Smooth muscle cell (in vitro differentiated cells): ENCODE measurements at regions not wholly inside any gene's neighbourhood (a gene's known extent, or its start where the extent isn't known, plus 50 kb on each side); places are given as distances from the start of the nearest gene placed in this dataset.
"Not testable (repeated sequence)": the region's sequence is repeated elsewhere in the genome, so short reads cannot be mapped to it uniquely, and the experiment has no call there.

ENCODE experiments used
- DNase-seq: peaks from one replicate; lab custom pipeline; 2025; ENCODE audit not compliant: unreplicated experiment; lab: John Stamatoyannopoulos, UW
- H2AFZ ChIP-seq: fragments of 200-600 bp; sonication (generic); 2 replicates; pipeline ENCODE4 v1.6.0; 2016; ENCODE audit warnings: antibody characterized with exemption, low read depth, mild to moderate bottlenecking
- H3F3A ChIP-seq: fragments of 200-600 bp; sonication (generic); 2 replicates; pipeline ENCODE4 v1.6.0; 2017; ENCODE audit warnings: antibody characterized with exemption, low read depth
- H3K27ac ChIP-seq: fragments of 200-600 bp; sonication (generic); 2 replicates; pipeline ENCODE4 v1.5.1; 2016; ENCODE audit warnings: low read depth, mild to moderate bottlenecking
- H3K27me3 ChIP-seq: fragments of 200-600 bp; sonication (generic); 2 replicates; pipeline ENCODE4 v1.6.1; 2016; ENCODE audit warnings: low read depth, mild to moderate bottlenecking
- H3K36me3 ChIP-seq: fragments of 200-600 bp; sonication (generic); 2 replicates; pipeline ENCODE4 v1.5.1; 2016; ENCODE audit warnings: low read depth
- H3K4me1 ChIP-seq: fragments of 200-600 bp; sonication (generic); 2 replicates; pipeline ENCODE4 v1.5.1; 2016; ENCODE audit warnings: low read depth
- H3K4me2 ChIP-seq: fragments of 200-600 bp; sonication (generic); 2 replicates; pipeline ENCODE4 v1.6.0; 2016; ENCODE audit warnings: mild to moderate bottlenecking
- H3K4me3 ChIP-seq: fragments of 200-600 bp; sonication (generic); 2 replicates; pipeline ENCODE4 v1.5.1; 2016; ENCODE audit warnings: mild to moderate bottlenecking
- H3K79me2 ChIP-seq: fragments of 200-600 bp; sonication (generic); 2 replicates; pipeline ENCODE4 v1.6.0; 2016; ENCODE audit warnings: low read depth, mild to moderate bottlenecking
- H3K9ac ChIP-seq: fragments of 200-600 bp; sonication (generic); 2 replicates; pipeline ENCODE4 v1.6.0; 2016; ENCODE audit warnings: low read depth
- H3K9me3 ChIP-seq: fragments of 200-600 bp; sonication (generic); replicated peaks from 2 replicates; pipeline ENCODE4 v1.5.1; 2016; ENCODE audit warnings: low read depth
- H4K20me1 ChIP-seq: fragments of 200-600 bp; sonication (generic); 2 replicates; pipeline ENCODE4 v1.6.0; 2016; ENCODE audit warnings: low read depth
- CTCF ChIP-seq: fragments of 200-600 bp; sonication (generic); IDR thresholded peaks from 2 replicates; pipeline ENCODE4 v1.5.1; 2017; ENCODE audit warnings: borderline replicate concordance, mild to moderate bottlenecking, antibody characterized with exemption; ENCODE audit not compliant: insufficient read depth, poor library complexity, severe bottlenecking
- WGBS: methylation state at CpG from one replicate; pipeline ENCODE4 v1.1.7; 2016; ENCODE audit warnings: low lambda C conversion rate; 5-methylcytosine and 5-hydroxymethylcytosine counted together

- Histone ChIP-seq H3F3A (no peaks in the 10 kb centered on the region), H2AFZ (no peak overlapping the region), H3K4me3 (no peak overlapping the region), H3K4me1 (no peaks in the 10 kb centered on the region), H3K9me3 (no peaks in the 10 kb centered on the region), H3K9ac (no peak overlapping the region), H4K20me1 (no peaks in the 10 kb centered on the region), H3K36me3 (no peaks in the 10 kb centered on the region), H3K27ac (no peak overlapping the region), H3K27me3 (no peaks in the 10 kb centered on the region), H3K79me2 (no peaks in the 10 kb centered on the region), H3K4me2 (no peak overlapping the region)
- TF ChIP-seq CTCF: no peak
- DNase-seq: no peak
These were observed 179.0 kb upstream of the FGF13 start for GRCh38 chrX:138890491-138890890.

- H3K27ac ChIP-seq: no peak overlapping the region
- H3K4me1 ChIP-seq: no peaks in the 10 kb centered on the region
- no peaks in the 10 kb centered on the region for H3K27me3 ChIP-seq
- no peak for TF ChIP-seq CTCF
- no peak overlapping the region for H3K4me2 ChIP-seq
- peaks cover 2% of the 10 kb centered on the region for H3K9me3 ChIP-seq
- no peak overlapping the region for H3K9ac ChIP-seq
- H3K79me2 ChIP-seq: no peaks in the 10 kb centered on the region
- no peaks in the 10 kb centered on the region for H3F3A ChIP-seq
- no peaks in the 10 kb centered on the region for H4K20me1 ChIP-seq
- no peak overlapping the region for H3K4me3 ChIP-seq
- no peak for DNase-seq
- no peaks in the 10 kb centered on the region for H3K36me3 ChIP-seq
- H2AFZ ChIP-seq: no peak overlapping the region
These were observed 177.6 kb upstream of the FGF13 start for GRCh38 chrX:138889149-138889548.

GRCh38 chrX:138886769-138887168 lies 175.3 kb upstream of the FGF13 start:
- TF ChIP-seq CTCF: no peak

GRCh38 chrX:138885886-138886285 lies 174.4 kb upstream of the FGF13 start:
- no peaks in the 10 kb centered on the region for H3K79me2 ChIP-seq
- H3K9ac ChIP-seq: no peak overlapping the region
- no peaks in the 10 kb centered on the region for H3K27me3 ChIP-seq
- H3K9me3 ChIP-seq: peaks cover 5% of the 10 kb centered on the region
- DNase-seq: no peak
- no peak overlapping the region for H3K4me2 ChIP-seq
- H4K20me1 ChIP-seq: no peaks in the 10 kb centered on the region
- TF ChIP-seq CTCF: no peak
- H2AFZ ChIP-seq: no peak overlapping the region
- H3K4me1 ChIP-seq: no peaks in the 10 kb centered on the region
- no peaks in the 10 kb centered on the region for H3K36me3 ChIP-seq
- no peaks in the 10 kb centered on the region for H3F3A ChIP-seq
- H3K4me3 ChIP-seq: no peak overlapping the region
- 73% methylated on average over 6 of the region's 6 CpGs for WGBS
- no peak overlapping the region for H3K27ac ChIP-seq

More at GRCh38 chrX:138886769-138887168, 175.3 kb upstream of the FGF13 start:
- no peak for DNase-seq
- Histone ChIP-seq H3K9me3 (peaks cover 4% of the 10 kb centered on the region), H3K79me2 (no peaks in the 10 kb centered on the region), H3K36me3 (no peaks in the 10 kb centered on the region), H4K20me1 (no peaks in the 10 kb centered on the region), H3K27me3 (no peaks in the 10 kb centered on the region), H3K9ac (no peak overlapping the region), H3K4me3 (no peak overlapping the region), H2AFZ (no peak overlapping the region), H3F3A (no peaks in the 10 kb centered on the region), H3K27ac (no peak overlapping the region), H3K4me2 (no peak overlapping the region), H3K4me1 (no peaks in the 10 kb centered on the region)
- 75% methylated on average over 2 of the region's 2 CpGs for WGBS

- WGBS: 74% methylated on average over 4 of the region's 4 CpGs
- not testable (repeated sequence) for H3K4me2 ChIP-seq, H3K79me2 ChIP-seq, H3K9ac ChIP-seq, H3K27ac ChIP-seq, H3F3A ChIP-seq, H3K36me3 ChIP-seq, DNase-seq, H2AFZ ChIP-seq, H3K27me3 ChIP-seq, H3K4me3 ChIP-seq, H3K4me1 ChIP-seq, H3K9me3 ChIP-seq, H4K20me1 ChIP-seq
These were observed 168.8 kb upstream of the FGF13 start for GRCh38 chrX:138880293-138880692.
